SU-DHL-6 (cell line): ENCODE measurements at regions not wholly inside any gene's neighbourhood (a gene's known extent, or its start where the extent isn't known, plus 50 kb on each side); places are given as distances from the start of the nearest gene placed in this dataset.

Experiments
- EZH2phosphoT487 ChIP-seq: fragments of 200-600 bp; sonication (generic), shearing (Covaris generic); conservative IDR thresholded peaks from 2 replicates; pipeline ENCODE4 v1.6.1; 2018; ENCODE audit warnings: mild to moderate bottlenecking, antibody characterized with exemption, low read length, moderate library complexity, mixed read lengths
- TF ChIP-seq, protein P1 (sequence below): fragments of 200-600 bp; sonication (generic); IDR thresholded peaks from one replicate; pipeline ENCODE4 v1.5.1; 2017; ENCODE audit warnings: antibody characterized with exemption, mild to moderate bottlenecking, low read length, moderate library complexity; ENCODE audit not compliant: insufficient read depth, poor library complexity, severe bottlenecking

DNA sequence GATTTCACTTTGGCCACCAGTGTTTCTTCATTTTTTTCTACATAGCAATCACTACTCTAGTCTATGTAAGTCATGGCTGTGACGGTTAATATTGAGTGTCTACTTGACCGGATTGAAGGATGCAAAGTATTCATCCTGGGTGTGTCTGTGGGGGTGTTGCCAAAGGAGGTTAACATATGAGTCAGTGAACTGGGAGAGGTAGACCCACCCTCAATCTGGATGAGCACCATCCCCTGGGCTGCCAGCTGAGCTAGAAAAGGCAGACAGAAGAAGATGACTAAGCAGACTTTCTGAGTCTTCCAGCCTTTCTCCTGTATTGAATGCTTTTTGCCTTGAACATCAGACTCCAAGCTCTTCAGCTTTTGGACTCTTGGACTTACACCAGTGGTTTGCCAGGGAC, 265.0 kb upstream of the SLC8A1 start:
- TF ChIP-seq, protein P1, sequence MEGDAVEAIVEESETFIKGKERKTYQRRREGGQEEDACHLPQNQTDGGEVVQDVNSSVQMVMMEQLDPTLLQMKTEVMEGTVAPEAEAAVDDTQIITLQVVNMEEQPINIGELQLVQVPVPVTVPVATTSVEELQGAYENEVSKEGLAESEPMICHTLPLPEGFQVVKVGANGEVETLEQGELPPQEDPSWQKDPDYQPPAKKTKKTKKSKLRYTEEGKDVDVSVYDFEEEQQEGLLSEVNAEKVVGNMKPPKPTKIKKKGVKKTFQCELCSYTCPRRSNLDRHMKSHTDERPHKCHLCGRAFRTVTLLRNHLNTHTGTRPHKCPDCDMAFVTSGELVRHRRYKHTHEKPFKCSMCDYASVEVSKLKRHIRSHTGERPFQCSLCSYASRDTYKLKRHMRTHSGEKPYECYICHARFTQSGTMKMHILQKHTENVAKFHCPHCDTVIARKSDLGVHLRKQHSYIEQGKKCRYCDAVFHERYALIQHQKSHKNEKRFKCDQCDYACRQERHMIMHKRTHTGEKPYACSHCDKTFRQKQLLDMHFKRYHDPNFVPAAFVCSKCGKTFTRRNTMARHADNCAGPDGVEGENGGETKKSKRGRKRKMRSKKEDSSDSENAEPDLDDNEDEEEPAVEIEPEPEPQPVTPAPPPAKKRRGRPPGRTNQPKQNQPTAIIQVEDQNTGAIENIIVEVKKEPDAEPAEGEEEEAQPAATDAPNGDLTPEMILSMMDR = no peak
- TF ChIP-seq EZH2phosphoT487 = no peak
